ENCODE measurements at regions not wholly inside any gene's neighbourhood (a gene's known extent, or its start where the extent isn't known, plus 50 kb on each side); places are given as distances from the start of the nearest gene placed in this dataset.

GRCh38 chr6:56386717-56387116, 139.3 kb upstream of the COL21A1 start:
- no peak for ATAC-seq (ENCODE audit: low read depth)
- POLR2A ChIA-PET, result no interaction called here
- Mint-ChIP-seq H3K4me1 (no peaks in the 10 kb centered on the region), H3K27me3 (no peaks in the 10 kb centered on the region), H3K27ac (no peak overlapping the region), H3K4me3 (no peak overlapping the region), H3K9me3 (no peaks in the 10 kb centered on the region), H3K36me3 (no peaks in the 10 kb centered on the region)
- no peak for DNase-seq

- no peak overlapping the region for H3K4me3 Mint-ChIP-seq
These were observed 138.7 kb upstream of the COL21A1 start for GRCh38 chr6:56385981-56386593.

DNA sequence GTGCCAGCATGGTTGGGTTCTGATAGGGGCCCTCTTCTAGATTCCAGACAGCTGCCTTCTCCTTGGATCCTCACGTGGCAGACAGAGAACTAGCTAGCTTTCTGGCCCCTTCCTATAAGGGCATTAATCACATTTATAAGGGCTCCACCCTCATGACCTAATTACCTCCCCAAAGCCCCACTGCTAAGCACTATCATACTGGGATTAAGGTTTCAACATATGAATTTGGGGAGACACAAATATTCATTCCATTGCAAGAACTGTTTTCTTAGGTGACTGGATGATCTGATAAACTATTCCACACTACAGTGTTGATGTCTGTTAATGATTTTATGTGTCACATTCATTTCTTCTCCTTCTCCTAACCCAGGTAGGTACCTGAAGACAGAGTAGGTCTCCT, 135.8 kb upstream of the COL21A1 start:
- ATAC-seq (ENCODE audit: low read depth) (no peak), DNase-seq (no peak)
- Mint-ChIP-seq H3K27me3 (no peaks in the 10 kb centered on the region), H3K9me3 (no peaks in the 10 kb centered on the region), H3K27ac (no peak overlapping the region), H3K4me1 (no peaks in the 10 kb centered on the region), H3K4me3 (no peak overlapping the region), H3K36me3 (no peaks in the 10 kb centered on the region)
- POLR2A ChIA-PET, result no interaction called here

More at GRCh38 chr6:56385981-56386593, 138.7 kb upstream of the COL21A1 start:
- H3K27me3 Mint-ChIP-seq, result no peaks in the 10 kb centered on the region
- no peak for DNase-seq
- ATAC-seq (ENCODE audit: low read depth), result no peak
- POLR2A ChIA-PET, result no interaction called here
- no peaks in the 10 kb centered on the region for H3K9me3 Mint-ChIP-seq
- no peaks in the 10 kb centered on the region for H3K36me3 Mint-ChIP-seq
- H3K4me1 Mint-ChIP-seq, result no peaks in the 10 kb centered on the region
- no peak overlapping the region for H3K27ac Mint-ChIP-seq

DNA sequence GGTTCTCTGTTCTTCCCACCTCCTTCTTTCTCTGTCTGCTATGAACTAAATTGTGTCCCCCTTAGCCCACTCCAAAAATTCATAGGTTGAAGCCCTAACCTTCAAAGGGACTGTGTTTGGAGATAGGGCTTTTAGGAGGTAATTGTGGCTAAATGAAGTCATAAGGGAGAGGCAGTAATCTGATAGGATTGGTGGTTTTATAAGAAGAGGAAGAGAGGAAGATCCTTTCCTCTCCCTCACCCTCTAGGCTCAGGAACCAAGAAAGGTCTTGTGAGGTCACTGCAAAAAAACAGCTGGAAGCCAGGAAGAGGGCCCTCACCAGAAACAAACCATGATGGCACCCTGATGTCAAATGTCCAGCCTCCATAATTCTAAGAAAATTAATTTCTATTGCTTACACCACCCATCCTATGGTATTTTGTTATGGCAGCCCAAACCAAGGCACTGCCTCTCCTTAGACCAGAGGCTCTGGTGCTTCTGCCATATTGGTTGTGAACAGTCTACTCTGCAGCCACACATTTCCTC, 135.1 kb upstream of the COL21A1 start:
- DNase-seq (no peak), ATAC-seq (ENCODE audit: low read depth) (no peak)
- Mint-ChIP-seq H3K4me1 (no peaks in the 10 kb centered on the region), H3K27ac (no peak overlapping the region), H3K36me3 (no peaks in the 10 kb centered on the region), H3K4me3 (no peak overlapping the region), H3K27me3 (no peaks in the 10 kb centered on the region), H3K9me3 (no peaks in the 10 kb centered on the region)
- POLR2A ChIA-PET, result no interaction called here

- no peak for ATAC-seq (ENCODE audit: low read depth)
- POLR2A ChIA-PET, result no interaction called here
- Mint-ChIP-seq H3K4me3 (no peak overlapping the region), H3K27me3 (no peaks in the 10 kb centered on the region), H3K4me1 (no peaks in the 10 kb centered on the region), H3K36me3 (no peaks in the 10 kb centered on the region), H3K9me3 (no peaks in the 10 kb centered on the region), H3K27ac (no peak overlapping the region)
- no peak for DNase-seq
These were observed 134.4 kb upstream of the COL21A1 start for GRCh38 chr6:56381801-56382251.

GRCh38 chr6:56380476-56380875, 133.1 kb upstream of the COL21A1 start:
- POLR2A ChIA-PET, result no interaction called here
- Mint-ChIP-seq H3K4me3 (no peak overlapping the region), H3K27ac (no peak overlapping the region)

GRCh38 chr6:56378966-56379585, 131.7 kb upstream of the COL21A1 start:
- Mint-ChIP-seq H3K9me3 (no peaks in the 10 kb centered on the region), H3K36me3 (no peaks in the 10 kb centered on the region), H3K27me3 (peaks cover 3% of the 10 kb centered on the region), H3K4me1 (no peaks in the 10 kb centered on the region), H3K27ac (no peak overlapping the region), H3K4me3 (no peak overlapping the region)
- DNase-seq (no peak), ATAC-seq (ENCODE audit: low read depth) (no peak)
- POLR2A ChIA-PET, result no interaction called here

More at GRCh38 chr6:56380476-56380875, 133.1 kb upstream of the COL21A1 start:
- Mint-ChIP-seq H3K9me3 (no peaks in the 10 kb centered on the region), H3K4me1 (no peaks in the 10 kb centered on the region), H3K36me3 (no peaks in the 10 kb centered on the region), H3K27me3 (peaks cover 3% of the 10 kb centered on the region)
- ATAC-seq (ENCODE audit: low read depth) (no peak), DNase-seq (no peak)

GRCh38 chr6:56378507-56378906, 131.1 kb upstream of the COL21A1 start:
- Mint-ChIP-seq H3K9me3 (no peaks in the 10 kb centered on the region), H3K36me3 (no peaks in the 10 kb centered on the region), H3K4me1 (no peaks in the 10 kb centered on the region), H3K27me3 (peaks cover 3% of the 10 kb centered on the region), H3K27ac (no peak overlapping the region), H3K4me3 (no peak overlapping the region)
- POLR2A ChIA-PET, result no interaction called here
- DNase-seq (no peak), ATAC-seq (ENCODE audit: low read depth) (no peak)

- POLR2A ChIA-PET, result no interaction called here
- H3K9me3 Mint-ChIP-seq, result no peaks in the 10 kb centered on the region
- H3K4me1 Mint-ChIP-seq, result no peaks in the 10 kb centered on the region
- ATAC-seq (ENCODE audit: low read depth) (no peak), DNase-seq (no peak)
- H3K27ac Mint-ChIP-seq, result no peak overlapping the region
- peaks cover 3% of the 10 kb centered on the region for H3K27me3 Mint-ChIP-seq
- H3K4me3 Mint-ChIP-seq, result no peak overlapping the region
- no peaks in the 10 kb centered on the region for H3K36me3 Mint-ChIP-seq
These were observed 129.9 kb upstream of the COL21A1 start for GRCh38 chr6:56377295-56377694.

GRCh38 chr6:56375806-56376205, 128.4 kb upstream of the COL21A1 start:
- no peak overlapping the region for H3K4me3 Mint-ChIP-seq
- DNase-seq (no peak), ATAC-seq (ENCODE audit: low read depth) (no peak)
- no peaks in the 10 kb centered on the region for H3K4me1 Mint-ChIP-seq
- H3K9me3 Mint-ChIP-seq, result no peaks in the 10 kb centered on the region
- H3K27ac Mint-ChIP-seq, result no peak overlapping the region
- no peaks in the 10 kb centered on the region for H3K36me3 Mint-ChIP-seq
- POLR2A ChIA-PET, result no interaction called here
- H3K27me3 Mint-ChIP-seq, result peaks cover 3% of the 10 kb centered on the region

DNA sequence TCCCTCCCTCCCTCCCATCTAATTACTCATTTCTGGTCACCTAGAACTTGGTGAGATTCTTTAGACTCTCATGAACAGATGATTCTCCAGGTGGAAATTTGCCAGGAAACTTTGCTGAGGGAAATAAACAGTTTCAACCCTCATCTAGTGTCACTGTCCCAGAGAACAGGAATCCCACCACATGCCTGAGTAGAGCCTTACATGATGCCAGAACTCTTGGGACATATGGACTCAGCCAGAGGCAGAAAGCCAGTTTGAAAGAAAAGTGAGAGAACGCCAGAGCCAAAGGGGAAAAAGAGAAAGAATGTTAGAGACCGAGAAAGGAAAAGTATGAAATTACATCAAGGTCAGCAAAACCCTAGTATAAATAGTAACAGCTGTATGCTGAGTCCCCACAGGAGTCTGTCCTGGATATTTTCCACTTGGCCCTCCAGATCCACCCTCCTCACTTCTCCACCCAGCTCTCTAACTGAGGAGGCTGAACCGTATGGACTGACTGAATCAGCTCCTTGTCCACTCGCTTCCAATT, 127.5 kb upstream of the COL21A1 start:
- H3K4me1 Mint-ChIP-seq, result peaks cover 2% of the 10 kb centered on the region
- POLR2A ChIA-PET, result no interaction called here
- H3K4me3 Mint-ChIP-seq, result no peak overlapping the region
- H3K27ac Mint-ChIP-seq, result no peak overlapping the region
- no peaks in the 10 kb centered on the region for H3K9me3 Mint-ChIP-seq
- H3K27me3 Mint-ChIP-seq, result peaks cover 3% of the 10 kb centered on the region
- no peaks in the 10 kb centered on the region for H3K36me3 Mint-ChIP-seq
- no peak for ATAC-seq (ENCODE audit: low read depth)
- no peak for DNase-seq

DNA sequence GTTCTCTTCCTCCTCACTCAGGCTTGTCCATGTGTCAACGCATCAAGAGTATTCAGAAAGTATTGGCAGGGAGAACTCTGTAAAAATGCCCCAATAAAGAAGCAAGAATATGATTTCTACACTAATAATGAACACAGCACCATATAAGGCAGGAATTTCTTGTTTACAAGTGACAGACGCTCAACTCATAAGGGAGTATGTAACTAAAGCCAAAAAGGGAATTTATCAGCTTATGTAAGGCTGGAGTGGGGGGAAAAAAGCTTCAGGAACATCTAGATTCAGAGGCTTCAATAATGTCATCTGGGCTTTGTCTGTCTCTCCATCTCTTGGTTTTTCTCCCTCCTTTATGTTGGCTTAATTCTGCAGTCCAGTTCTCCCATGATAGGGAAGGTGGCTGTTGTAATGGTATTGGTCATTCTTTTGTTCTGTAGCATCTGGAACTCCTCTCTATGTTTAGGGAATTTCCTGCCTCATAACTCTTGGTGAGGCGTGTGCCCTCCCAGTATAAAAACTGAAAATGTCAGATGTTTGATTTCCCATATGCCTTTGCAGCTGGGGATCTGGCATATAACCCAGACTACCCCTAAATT, 125.1 kb upstream of the COL21A1 start:
- no peaks in the 10 kb centered on the region for H3K36me3 Mint-ChIP-seq
- H3K27ac Mint-ChIP-seq, result no peak overlapping the region
- H3K27me3 Mint-ChIP-seq, result peaks cover 3% of the 10 kb centered on the region
- DNase-seq (no peak), ATAC-seq (ENCODE audit: low read depth) (no peak)
- no peaks in the 10 kb centered on the region for H3K9me3 Mint-ChIP-seq
- no peak overlapping the region for H3K4me3 Mint-ChIP-seq
- POLR2A ChIA-PET, result no interaction called here
- peaks cover 2% of the 10 kb centered on the region for H3K4me1 Mint-ChIP-seq

DNA sequence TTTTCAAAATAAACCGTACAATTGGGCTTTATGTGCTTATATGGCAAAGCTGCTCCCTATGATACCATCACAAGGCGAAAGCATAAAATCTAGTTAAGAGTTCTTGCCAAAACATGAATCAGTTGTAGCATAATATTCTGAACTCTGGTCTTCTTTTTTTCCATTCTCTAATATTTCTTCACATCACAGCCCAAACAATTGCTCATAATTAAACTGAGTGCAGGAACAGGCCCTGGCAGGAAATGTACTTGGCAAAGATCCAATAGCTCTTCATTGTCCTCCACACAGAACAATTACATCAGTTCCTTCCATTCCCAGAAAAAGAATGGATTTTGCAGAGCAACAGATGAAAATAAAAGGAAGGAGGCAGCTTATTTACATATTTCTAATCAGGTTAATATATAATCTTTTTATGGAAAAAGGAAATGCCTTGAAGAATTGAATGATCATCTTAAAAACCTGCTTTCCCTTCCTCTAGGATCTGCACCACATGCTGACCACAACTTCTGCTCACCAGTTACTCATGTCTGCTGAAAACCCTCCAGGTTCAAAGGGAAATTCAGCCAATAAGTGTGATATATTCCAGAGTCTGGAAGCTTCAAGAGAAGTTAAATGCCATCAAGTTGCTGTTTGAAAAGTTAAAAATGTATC, 123.3 kb upstream of the COL21A1 start:
- no peak for ATAC-seq (ENCODE audit: low read depth)
- Mint-ChIP-seq H3K27ac (no peak overlapping the region), H3K36me3 (no peaks in the 10 kb centered on the region), H3K27me3 (no peaks in the 10 kb centered on the region), H3K4me3 (no peak overlapping the region), H3K9me3 (no peaks in the 10 kb centered on the region), H3K4me1 (peaks cover 2% of the 10 kb centered on the region)
- DNase-seq, result no peak
- POLR2A ChIA-PET, result no interaction called here
